ENCODE measurements at regions not wholly inside any gene's neighbourhood (a gene's known extent, or its start where the extent isn't known, plus 50 kb on each side); places are given as distances from the start of the nearest gene placed in this dataset.

DNA sequence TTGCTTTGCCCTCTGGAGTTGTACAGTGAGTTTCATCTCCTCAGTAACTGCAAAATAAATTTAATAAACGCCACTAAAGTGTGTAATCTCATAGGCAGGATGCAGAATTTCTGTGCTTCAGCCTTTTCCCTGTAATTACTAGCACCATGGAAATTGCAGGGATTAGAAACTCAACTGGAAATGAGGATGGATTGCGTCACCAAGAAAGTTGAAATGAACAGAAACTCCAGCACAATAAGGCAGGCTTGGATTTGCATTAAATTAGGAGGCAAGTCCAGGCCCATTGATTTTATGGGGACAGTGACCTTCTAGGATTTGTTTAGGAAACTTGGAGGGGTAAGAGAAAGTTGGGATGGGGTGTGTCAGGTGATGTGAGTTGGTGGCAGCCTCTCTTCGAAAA, 197.5 kb downstream of the PTPRU start:
- TF ChIP-seq POLR2A (IDR thresholded peaks at IDR 0.05; ENCODE audit: low read depth, low read length), result no peak
- no peak for TF ChIP-seq POLR2AphosphoS5 (IDR thresholded peaks at IDR 0.05; ENCODE audit: low read depth, low read length)
